Tibial artery (tissue), 4 donors: ENCODE measurements at regions not wholly inside any gene's neighbourhood (a gene's known extent, or its start where the extent isn't known, plus 50 kb on each side); places are given as distances from the start of the nearest gene placed in this dataset.

Experiments
- DNase-seq, 2 donors: peaks; one replicate each; pipeline ENCODE4 v3.0.0-alpha.2; 2019
- H3K27ac ChIP-seq, 2 donors: fragments of 200-600 bp; sonication (generic) in 1 of 2; 1 replicate in 1 of 2; 2 replicates in 1 of 2; pipeline ENCODE4 v1.5.1; 2018 to 2019; ENCODE audit warnings: mild to moderate bottlenecking in 1 of 2
- H3K27me3 ChIP-seq, 2 donors: fragments of 200-600 bp; sonication (generic) in 1 of 2; one replicate each; pipeline versions ENCODE4 v1.5.1 to v1.6.0; 2016 to 2019
- H3K36me3 ChIP-seq, 3 donors: fragments of 200-600 bp; sonication (generic) in 2 of 3; one replicate each; pipeline ENCODE4 v1.5.1; 2016 to 2019; ENCODE audit warnings: mild to moderate bottlenecking in 2 of 3
- H3K4me1 ChIP-seq, 4 donors: fragments of 200-600 bp; sonication (generic) in 2 of 4; 1 replicate in 3 of 4; 2 replicates in 1 of 4; pipeline ENCODE4 v1.5.1; 2016 to 2019
- H3K4me3 ChIP-seq, 2 donors: fragments of 200-600 bp; sonication (generic) in 1 of 2; 1 replicate in 1 of 2; 2 replicates in 1 of 2; pipeline ENCODE4 v1.5.1; 2018 to 2019; ENCODE audit warnings: mild to moderate bottlenecking in 2 of 2
- H3K9me3 ChIP-seq, 3 donors: fragments of 200-600 bp; sonication (generic) in 1 of 3; one replicate each; pipeline ENCODE4 v1.5.1; 2016 to 2019
- CTCF ChIP-seq, 2 experiments: fragments of 200-600 bp in 1 of 2; fragments of 450-650 bp in 1 of 2; IDR thresholded peaks; one replicate each; pipeline ENCODE4 v1.5.1; 2017 to 2019; ENCODE audit warnings: antibody characterized with exemption in 2 of 2, mild to moderate bottlenecking in 1 of 2, moderate library complexity in 1 of 2
- intact Hi-C: fragments of 100-400 bp; cut with DNase I; formaldehyde crosslinking; loops from one replicate; pipeline ENCODE4 v1.15.0; 2023; ENCODE audit warnings: low total_unique reads

GRCh38 chr2:19576411-19576810 lies 218.0 kb upstream of the OSR1 start:
- no peaks in the 10 kb centered on the region for H3K27me3 ChIP-seq
- H3K27ac ChIP-seq = no peak overlapping the region
- H3K4me3 ChIP-seq = no peak overlapping the region
- peaks cover 5 to 12% (median 10%) of the 10 kb centered on the region in 4 donors for H3K4me1 ChIP-seq
- DNase-seq = no peak
- TF ChIP-seq CTCF (IDR thresholded peaks at IDR 0.05) = no peak
- H3K9me3 ChIP-seq = no peaks in the 10 kb centered on the region
- H3K36me3 ChIP-seq = no peaks in the 10 kb centered on the region
- intact Hi-C loops = no loop called here

GRCh38 chr2:19575641-19576040 lies 217.2 kb upstream of the OSR1 start:
- Histone ChIP-seq H3K27me3 (no peaks in the 10 kb centered on the region), H3K27ac (no peak overlapping the region), H3K36me3 (no peaks in the 10 kb centered on the region), H3K4me1 (peaks cover 5 to 12% (median 10%) of the 10 kb centered on the region in 4 donors), H3K9me3 (no peaks in the 10 kb centered on the region), H3K4me3 (no peak overlapping the region)
- intact Hi-C loops = no loop called here
- TF ChIP-seq CTCF (IDR thresholded peaks at IDR 0.05) = no peak
- DNase-seq = no peak

- intact Hi-C loops = no loop called here
Observed at GRCh38 chr2:19574778-19575260, 216.4 kb upstream of the OSR1 start.

GRCh38 chr2:19573784-19574183 lies 215.4 kb upstream of the OSR1 start:
- Histone ChIP-seq H3K4me3 (no peak overlapping the region), H3K4me1 (peaks cover 5 to 12% (median 10%) of the 10 kb centered on the region in 4 donors), H3K9me3 (no peaks in the 10 kb centered on the region), H3K27ac (no peak overlapping the region), H3K27me3 (no peaks in the 10 kb centered on the region), H3K36me3 (no peaks in the 10 kb centered on the region)
- DNase-seq = no peak
- no peak for TF ChIP-seq CTCF (IDR thresholded peaks at IDR 0.05)
- intact Hi-C loops = no loop called here

More at GRCh38 chr2:19574778-19575260, 216.4 kb upstream of the OSR1 start:
- no peaks in the 10 kb centered on the region for H3K27me3 ChIP-seq
- DNase-seq = peak; percentile 26 to 70
- H3K9me3 ChIP-seq = no peaks in the 10 kb centered on the region
- H3K27ac ChIP-seq = no peak overlapping the region
- H3K4me3 ChIP-seq = no peak overlapping the region
- H3K4me1 ChIP-seq = peaks cover 5 to 12% (median 10%) of the 10 kb centered on the region in 4 donors
- TF ChIP-seq CTCF (IDR thresholded peaks at IDR 0.05) = no peak
- H3K36me3 ChIP-seq = no peaks in the 10 kb centered on the region

GRCh38 chr2:19571773-19572172 lies 213.3 kb upstream of the OSR1 start:
- DNase-seq = no peak
- no peaks in the 10 kb centered on the region for H3K9me3 ChIP-seq
- H3K27me3 ChIP-seq = no peaks in the 10 kb centered on the region
- H3K27ac ChIP-seq = no peak overlapping the region
- peaks cover 5 to 12% (median 10%) of the 10 kb centered on the region in 4 donors for H3K4me1 ChIP-seq
- no peaks in the 10 kb centered on the region for H3K36me3 ChIP-seq
- intact Hi-C loops = no loop called here
- no peak for TF ChIP-seq CTCF (IDR thresholded peaks at IDR 0.05)
- H3K4me3 ChIP-seq = no peak overlapping the region

- no peak for TF ChIP-seq CTCF (IDR thresholded peaks at IDR 0.05)
- no peaks in the 10 kb centered on the region for H3K27me3 ChIP-seq
- no peaks in the 10 kb centered on the region for H3K9me3 ChIP-seq
- intact Hi-C loops = no loop called here
- DNase-seq = no peak
- no peak overlapping the region for H3K4me3 ChIP-seq
- peaks cover 0 to 4% (median 3%) of the 10 kb centered on the region in 4 donors for H3K4me1 ChIP-seq
- H3K36me3 ChIP-seq = no peaks in the 10 kb centered on the region
- no peak overlapping the region for H3K27ac ChIP-seq
Observed at GRCh38 chr2:19569300-19569791, 210.9 kb upstream of the OSR1 start.
